Suprapubic skin (tissue), 3 donors: ENCODE measurements at regions not wholly inside any gene's neighbourhood (a gene's known extent, or its start where the extent isn't known, plus 50 kb on each side); places are given as distances from the start of the nearest gene placed in this dataset.

Source experiments
- CTCF ChIP-seq, 2 donors: fragments of 200-600 bp in 1 of 2; fragments of 450-650 bp in 1 of 2; sonication (generic) in 1 of 2; IDR thresholded peaks; one replicate each; pipeline ENCODE4 v1.5.1; 2016 to 2019; ENCODE audit warnings: antibody characterized with exemption in 2 of 2, mild to moderate bottlenecking in 1 of 2, moderate library complexity in 1 of 2
- EP300 ChIP-seq: sonication (generic); formaldehyde crosslinking; IDR thresholded peaks from one replicate; pipeline ENCODE4 v1.6.1; 2017; ENCODE audit warnings: antibody characterized with exemption

GRCh38 chr9:115462623-115463022, 344.7 kb upstream of the TNC start:
- TF ChIP-seq CTCF (IDR thresholded peaks at IDR 0.05) = no peak
- no peak for TF ChIP-seq EP300
